Upper lobe of right lung (tissue), 1 donor: ENCODE measurements at regions not wholly inside any gene's neighbourhood (a gene's known extent, or its start where the extent isn't known, plus 50 kb on each side); places are given as distances from the start of the nearest gene placed in this dataset.

Experiments used
- ATAC-seq: fragments of 200-7000 bp; cut with Tn5 transposase; one replicate; pipeline ENCODE4 v1.9.1; 2020; ENCODE audit warnings: mild to moderate bottlenecking, moderate library complexity
- DNase-seq: peaks from one replicate; pipeline ENCODE4 v3.0.0-alpha.2; 2020
- H3K27ac ChIP-seq: fragments of 200-600 bp; one replicate; pipeline ENCODE4 v1.8.0; 2022
- H3K27me3 ChIP-seq: fragments of 200-600 bp; one replicate; pipeline ENCODE4 v1.8.0; 2022; ENCODE audit warnings: mild to moderate bottlenecking
- H3K36me3 ChIP-seq: fragments of 200-600 bp; one replicate; pipeline ENCODE4 v1.8.0; 2022
- H3K4me1 ChIP-seq: fragments of 200-600 bp; one replicate; pipeline ENCODE4 v1.8.0; 2022
- H3K4me3 ChIP-seq: fragments of 200-600 bp; one replicate; pipeline ENCODE4 v1.8.0; 2022; ENCODE audit warnings: mild to moderate bottlenecking
- H3K9me3 ChIP-seq: fragments of 200-600 bp; one replicate; pipeline ENCODE4 v1.8.0; 2022
- intact Hi-C: fragments of 100-400 bp; cut with DNase I; formaldehyde crosslinking; loops from one replicate; pipeline ENCODE4 v1.11.0; 2022
- TF ChIP-seq, protein P1 (sequence below): fragments of 200-600 bp; IDR thresholded peaks from one replicate; pipeline ENCODE4 v1.8.0; 2022; ENCODE audit warnings: antibody characterized with exemption
- donor health status: DM: no; HTN: yes; CAD: no; lungs with severe emphysema.

DNA sequence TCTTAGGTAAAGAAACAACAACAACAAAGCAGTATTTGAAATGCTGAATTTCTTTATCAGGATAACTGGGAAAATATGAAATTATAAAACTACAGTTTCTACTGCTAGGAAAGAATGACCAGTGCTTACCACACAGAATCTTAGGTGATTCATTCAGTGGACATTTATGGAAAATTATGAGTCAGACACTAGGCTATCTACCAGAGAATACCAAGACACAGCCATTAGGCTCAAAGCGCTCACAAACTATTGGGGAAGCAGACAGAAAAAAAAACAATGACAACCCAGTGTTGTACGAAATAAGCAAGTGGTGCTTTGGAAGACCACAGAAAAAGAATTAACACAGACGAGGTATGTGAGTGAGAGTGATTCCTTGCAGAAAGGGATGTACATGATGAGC, 1019.5 kb downstream of the PCDH9 start:
- Histone ChIP-seq H3K36me3 (no peaks in the 10 kb centered on the region), H3K27ac (no peak overlapping the region), H3K4me3 (no peak overlapping the region), H3K9me3 (no peaks in the 10 kb centered on the region), H3K4me1 (no peaks in the 10 kb centered on the region), H3K27me3 (no peaks in the 10 kb centered on the region)
- TF ChIP-seq, protein P1, sequence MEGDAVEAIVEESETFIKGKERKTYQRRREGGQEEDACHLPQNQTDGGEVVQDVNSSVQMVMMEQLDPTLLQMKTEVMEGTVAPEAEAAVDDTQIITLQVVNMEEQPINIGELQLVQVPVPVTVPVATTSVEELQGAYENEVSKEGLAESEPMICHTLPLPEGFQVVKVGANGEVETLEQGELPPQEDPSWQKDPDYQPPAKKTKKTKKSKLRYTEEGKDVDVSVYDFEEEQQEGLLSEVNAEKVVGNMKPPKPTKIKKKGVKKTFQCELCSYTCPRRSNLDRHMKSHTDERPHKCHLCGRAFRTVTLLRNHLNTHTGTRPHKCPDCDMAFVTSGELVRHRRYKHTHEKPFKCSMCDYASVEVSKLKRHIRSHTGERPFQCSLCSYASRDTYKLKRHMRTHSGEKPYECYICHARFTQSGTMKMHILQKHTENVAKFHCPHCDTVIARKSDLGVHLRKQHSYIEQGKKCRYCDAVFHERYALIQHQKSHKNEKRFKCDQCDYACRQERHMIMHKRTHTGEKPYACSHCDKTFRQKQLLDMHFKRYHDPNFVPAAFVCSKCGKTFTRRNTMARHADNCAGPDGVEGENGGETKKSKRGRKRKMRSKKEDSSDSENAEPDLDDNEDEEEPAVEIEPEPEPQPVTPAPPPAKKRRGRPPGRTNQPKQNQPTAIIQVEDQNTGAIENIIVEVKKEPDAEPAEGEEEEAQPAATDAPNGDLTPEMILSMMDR: no peak
- no peak for ATAC-seq
- DNase-seq: no peak
- intact Hi-C loops: no loop called here

DNA sequence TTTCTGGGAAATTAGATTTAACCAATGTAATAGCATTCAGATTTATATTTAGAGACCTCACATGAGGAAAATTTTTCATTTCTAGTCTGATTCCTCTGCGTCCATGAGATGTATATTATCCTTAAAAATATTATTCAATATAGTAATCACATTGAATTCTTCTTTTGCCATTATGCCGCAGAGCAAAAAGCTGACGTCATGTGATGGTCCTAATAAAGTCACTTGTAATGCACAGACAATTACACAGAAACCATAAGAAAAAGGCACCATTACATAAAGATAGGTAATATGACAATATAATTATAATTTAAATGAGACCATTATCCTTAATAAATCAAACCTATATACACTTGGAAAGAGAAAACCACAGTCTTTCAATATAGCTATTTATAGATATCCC, 1021.5 kb downstream of the PCDH9 start:
- no peaks in the 10 kb centered on the region for H3K27me3 ChIP-seq
- ATAC-seq: no peak
- TF ChIP-seq, protein P1: no peak
- no peak overlapping the region for H3K4me3 ChIP-seq
- no peaks in the 10 kb centered on the region for H3K4me1 ChIP-seq
- no peaks in the 10 kb centered on the region for H3K9me3 ChIP-seq
- no peak for DNase-seq
- no peaks in the 10 kb centered on the region for H3K36me3 ChIP-seq
- no peak overlapping the region for H3K27ac ChIP-seq
- intact Hi-C loops: no loop called here

DNA sequence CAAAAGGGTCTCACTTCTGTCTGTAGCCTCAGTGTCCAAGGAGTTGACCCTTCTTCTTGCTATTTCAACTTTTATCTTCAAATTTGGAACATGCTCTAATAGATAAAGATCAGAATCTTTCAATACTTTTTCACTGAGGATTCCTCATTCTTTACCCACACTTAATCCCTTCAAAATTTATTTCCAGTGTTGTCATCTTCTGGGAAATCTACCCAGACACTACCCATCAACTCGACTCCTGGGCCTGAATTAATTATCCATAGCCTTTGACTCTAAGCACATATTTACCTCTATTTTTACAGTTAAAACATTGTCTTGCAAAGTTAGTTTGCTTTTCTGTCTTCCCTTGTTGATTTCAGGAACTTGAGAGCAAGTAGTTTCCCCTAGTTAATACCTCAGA, 1022.5 kb downstream of the PCDH9 start:
- no peaks in the 10 kb centered on the region for H3K27me3 ChIP-seq
- H3K4me3 ChIP-seq: no peak overlapping the region
- intact Hi-C loops: no loop called here
- TF ChIP-seq, protein P1: no peak
- H3K27ac ChIP-seq: no peak overlapping the region
- ATAC-seq (no peak), DNase-seq (no peak)
- H3K4me1 ChIP-seq: no peaks in the 10 kb centered on the region
- H3K36me3 ChIP-seq: no peaks in the 10 kb centered on the region
- H3K9me3 ChIP-seq: no peaks in the 10 kb centered on the region

DNA sequence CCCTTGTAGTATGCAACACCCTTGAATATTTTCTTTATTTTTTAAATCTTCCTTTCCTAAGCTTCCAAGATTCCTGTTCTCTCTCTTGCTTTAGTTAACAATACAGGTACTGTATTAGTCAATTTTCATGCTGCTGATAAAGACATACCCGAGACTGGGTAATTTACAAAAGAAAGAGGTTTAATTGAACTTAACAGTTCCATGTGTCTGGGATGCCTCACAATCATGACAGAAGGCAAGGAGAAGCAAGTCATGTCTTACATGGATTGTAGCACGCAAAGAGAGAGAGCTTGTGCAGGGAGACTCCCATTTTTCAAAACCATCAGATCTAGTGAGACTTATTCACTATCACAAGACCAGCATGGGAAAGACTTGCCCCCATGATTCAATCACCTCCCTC, 1024.3 kb downstream of the PCDH9 start:
- TF ChIP-seq, protein P1: no peak
- Histone ChIP-seq H3K4me1 (no peaks in the 10 kb centered on the region), H3K4me3 (no peak overlapping the region), H3K27me3 (no peaks in the 10 kb centered on the region), H3K9me3 (no peaks in the 10 kb centered on the region), H3K27ac (no peak overlapping the region), H3K36me3 (no peaks in the 10 kb centered on the region)
- no peak for ATAC-seq
- DNase-seq: no peak
- intact Hi-C loops: no loop called here

DNA sequence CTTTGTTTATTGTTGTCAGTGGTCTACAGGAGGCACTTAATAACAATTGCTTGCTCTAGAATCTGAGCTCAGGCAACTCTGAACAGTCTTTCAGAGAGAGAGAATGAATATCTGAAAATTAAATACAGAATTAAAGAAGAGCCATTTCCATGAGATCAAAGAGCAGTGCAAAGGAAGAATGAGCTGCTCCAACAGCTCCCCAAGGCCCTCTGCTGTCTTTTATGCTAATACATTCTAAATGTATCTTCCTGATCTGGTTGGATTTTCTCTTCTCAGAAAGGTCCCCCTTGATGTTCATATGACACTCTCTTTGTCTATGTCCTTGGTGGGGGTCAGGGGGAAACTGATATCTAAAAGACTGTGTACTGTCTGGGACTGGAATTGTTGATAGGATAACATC, 1029.6 kb downstream of the PCDH9 start:
- Histone ChIP-seq H3K27me3 (no peaks in the 10 kb centered on the region), H3K9me3 (no peaks in the 10 kb centered on the region), H3K36me3 (no peaks in the 10 kb centered on the region), H3K27ac (no peak overlapping the region), H3K4me1 (no peaks in the 10 kb centered on the region), H3K4me3 (no peak overlapping the region)
- TF ChIP-seq, protein P1: no peak
- intact Hi-C loops: no loop called here
- ATAC-seq (no peak), DNase-seq (no peak)

DNA sequence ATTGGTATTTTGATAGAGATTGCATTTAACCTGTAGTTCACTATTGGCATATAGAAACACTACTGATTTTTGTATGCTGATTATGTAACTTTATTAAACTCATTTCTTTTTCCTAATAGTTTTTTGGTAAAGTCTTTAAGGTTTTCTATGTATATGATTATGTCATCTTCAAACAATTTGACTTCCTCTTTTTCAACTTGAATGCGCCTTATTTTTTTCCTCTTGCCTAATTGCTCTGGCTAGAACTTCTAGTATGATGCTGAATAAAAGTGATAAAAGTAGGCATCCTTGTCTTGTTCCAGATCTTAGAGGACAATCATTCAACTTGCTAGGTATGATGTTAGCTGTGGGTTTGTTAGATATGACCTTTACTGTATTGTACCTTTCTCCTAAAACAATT, 1034.9 kb downstream of the PCDH9 start:
- Histone ChIP-seq H3K4me3 (no peak overlapping the region), H3K27ac (no peak overlapping the region), H3K36me3 (no peaks in the 10 kb centered on the region), H3K4me1 (no peaks in the 10 kb centered on the region), H3K27me3 (no peaks in the 10 kb centered on the region), H3K9me3 (no peaks in the 10 kb centered on the region)
- no peak for ATAC-seq
- TF ChIP-seq, protein P1: no peak
- intact Hi-C loops: no loop called here
- no peak for DNase-seq
